Panc1 (cell line): ENCODE measurements at regions not wholly inside any gene's neighbourhood (a gene's known extent, or its start where the extent isn't known, plus 50 kb on each side); places are given as distances from the start of the nearest gene placed in this dataset.

Source experiments
- SIN3A ChIP-seq: IDR thresholded peaks from 2 replicates; pipeline ENCODE4 v1.6.1; 2012; ENCODE audit warnings: low read depth, mild to moderate bottlenecking, low read length, moderate library complexity, borderline replicate concordance; ENCODE audit not compliant: insufficient read depth
- TF ChIP-seq, protein P1 (sequence below): fragments of 450-650 bp; IDR thresholded peaks from 2 replicates; pipeline ENCODE4 v1.5.1; 2017; ENCODE audit warnings: mild to moderate bottlenecking

DNA sequence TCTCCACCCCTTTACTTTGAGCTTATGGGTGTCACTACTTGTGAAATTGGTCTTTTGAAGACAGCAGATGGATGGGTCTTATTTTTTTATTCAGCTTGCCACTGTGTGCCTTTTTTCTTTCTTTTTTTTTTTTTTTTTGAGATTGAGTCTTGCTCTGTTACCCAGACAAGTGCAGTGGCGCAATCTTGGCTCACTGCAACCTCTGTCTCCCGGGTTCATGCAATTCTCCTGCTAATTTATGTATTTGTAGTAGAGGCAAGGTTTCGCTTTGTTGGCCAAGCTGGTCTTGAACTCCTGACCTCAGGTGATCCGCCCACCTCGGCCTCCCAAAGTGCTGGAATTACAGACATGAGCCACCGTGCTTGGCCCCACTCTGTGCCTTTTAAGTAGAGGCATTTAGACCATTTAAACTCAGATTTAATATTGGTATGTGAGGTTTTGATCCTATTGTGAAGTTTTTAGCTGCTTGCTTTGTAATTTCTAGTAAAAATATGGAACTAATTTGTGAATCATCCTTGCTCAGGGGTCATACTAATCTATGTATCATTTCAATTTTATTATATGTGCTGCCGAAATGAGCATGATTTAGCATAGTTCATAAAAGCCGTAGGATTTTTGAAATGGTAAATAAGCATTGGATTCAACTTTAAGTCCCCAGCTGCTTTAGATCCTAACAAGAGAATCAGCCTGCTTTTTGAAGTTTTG lies 584.5 kb downstream of the SLITRK1 start:
- TF ChIP-seq, protein P1, sequence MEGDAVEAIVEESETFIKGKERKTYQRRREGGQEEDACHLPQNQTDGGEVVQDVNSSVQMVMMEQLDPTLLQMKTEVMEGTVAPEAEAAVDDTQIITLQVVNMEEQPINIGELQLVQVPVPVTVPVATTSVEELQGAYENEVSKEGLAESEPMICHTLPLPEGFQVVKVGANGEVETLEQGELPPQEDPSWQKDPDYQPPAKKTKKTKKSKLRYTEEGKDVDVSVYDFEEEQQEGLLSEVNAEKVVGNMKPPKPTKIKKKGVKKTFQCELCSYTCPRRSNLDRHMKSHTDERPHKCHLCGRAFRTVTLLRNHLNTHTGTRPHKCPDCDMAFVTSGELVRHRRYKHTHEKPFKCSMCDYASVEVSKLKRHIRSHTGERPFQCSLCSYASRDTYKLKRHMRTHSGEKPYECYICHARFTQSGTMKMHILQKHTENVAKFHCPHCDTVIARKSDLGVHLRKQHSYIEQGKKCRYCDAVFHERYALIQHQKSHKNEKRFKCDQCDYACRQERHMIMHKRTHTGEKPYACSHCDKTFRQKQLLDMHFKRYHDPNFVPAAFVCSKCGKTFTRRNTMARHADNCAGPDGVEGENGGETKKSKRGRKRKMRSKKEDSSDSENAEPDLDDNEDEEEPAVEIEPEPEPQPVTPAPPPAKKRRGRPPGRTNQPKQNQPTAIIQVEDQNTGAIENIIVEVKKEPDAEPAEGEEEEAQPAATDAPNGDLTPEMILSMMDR = no peak
- TF ChIP-seq SIN3A = no peak
